Stomach (tissue), 8 donors: ENCODE measurements at regions not wholly inside any gene's neighbourhood (a gene's known extent, or its start where the extent isn't known, plus 50 kb on each side); places are given as distances from the start of the nearest gene placed in this dataset.

Experiments used
- DNase-seq, 2 donors: peaks; one replicate each; pipeline versions ENCODE4 v3.0.0 to v3.0.0-alpha.2; 2013 to 2019
- H3K27ac ChIP-seq, 5 donors: fragments of 200-600 bp in 4 of 5; sonication (generic) in 4 of 5; one replicate each; pipeline ENCODE4 v1.5.1; 2013 to 2019; ENCODE audit warnings: mild to moderate bottlenecking in 1 of 5, moderate library complexity in 1 of 5
- H3K27me3 ChIP-seq, 3 donors: fragments of 200-600 bp; sonication (generic); one replicate each; pipeline ENCODE4 v1.5.1; 2017 to 2019; ENCODE audit warnings: mixed run types in 1 of 3
- H3K36me3 ChIP-seq, 4 donors: fragments of 200-600 bp; sonication (generic); 1 replicate in 3 of 4; 2 replicates in 1 of 4; pipeline ENCODE4 v1.5.1; 2016 to 2019
- H3K4me1 ChIP-seq, 4 donors: fragments of 200-600 bp; sonication (generic); one replicate each; pipeline ENCODE4 v1.5.1; 2016 to 2019
- H3K4me3 ChIP-seq, 4 donors: fragments of 200-600 bp; sonication (generic) in 3 of 4; one replicate each; pipeline ENCODE4 v1.5.1; 2016 to 2019; ENCODE audit warnings: mild to moderate bottlenecking in 1 of 4
- H3K9me3 ChIP-seq, 4 donors: fragments of 200-600 bp; sonication (generic); one replicate each; pipeline ENCODE4 v1.5.1; 2016 to 2019
- CTCF ChIP-seq, 7 experiments: fragments of 450-650 bp in 4 of 7; fragments of 200-600 bp in 3 of 7; sonication (generic) in 3 of 7; IDR thresholded peaks; one replicate each; pipeline ENCODE4 v1.5.1; 2016 to 2019; ENCODE audit warnings: antibody characterized with exemption in 7 of 7, control low read depth in 2 of 7, mild to moderate bottlenecking in 1 of 7
- EP300 ChIP-seq: sonication (generic); formaldehyde crosslinking; IDR thresholded peaks from one replicate; pipeline ENCODE4 v1.6.1; 2017; ENCODE audit warnings: antibody characterized with exemption
- POLR2A ChIP-seq, 4 donors: fragments of 450-650 bp; IDR thresholded peaks; one replicate each; pipeline ENCODE4 v1.6.1; 2016; ENCODE audit warnings: antibody characterized with exemption in 4 of 4, control low read depth in 2 of 4, mild to moderate bottlenecking in 1 of 4, moderate library complexity in 1 of 4
- POLR2AphosphoS5 ChIP-seq, 3 donors: sonication (generic); formaldehyde crosslinking; IDR thresholded peaks; one replicate each; pipeline ENCODE4 v1.6.1; 2016; ENCODE audit warnings: antibody characterized with exemption in 3 of 3
- WGBS, 5 donors: extraction: QIAGEN DNeasy Blood & Tissue Kit in 3 of 5; methylation state at CpG; one replicate each; pipeline versions ENCODE4 v1.1.5 to v1.1.7; 2013 to 2018; 5-methylcytosine and 5-hydroxymethylcytosine counted together
- intact Hi-C: fragments of 100-400 bp; cut with DNase I; formaldehyde crosslinking; loops from one replicate; pipeline ENCODE4 v1.15.1; 2023; ENCODE audit warnings: low total_unique reads
- donor health status: healthy with polysubstance abuse.
- donor health status: Bipolar disorder and iron deficiency.
- donor health status: healthy.

DNA sequence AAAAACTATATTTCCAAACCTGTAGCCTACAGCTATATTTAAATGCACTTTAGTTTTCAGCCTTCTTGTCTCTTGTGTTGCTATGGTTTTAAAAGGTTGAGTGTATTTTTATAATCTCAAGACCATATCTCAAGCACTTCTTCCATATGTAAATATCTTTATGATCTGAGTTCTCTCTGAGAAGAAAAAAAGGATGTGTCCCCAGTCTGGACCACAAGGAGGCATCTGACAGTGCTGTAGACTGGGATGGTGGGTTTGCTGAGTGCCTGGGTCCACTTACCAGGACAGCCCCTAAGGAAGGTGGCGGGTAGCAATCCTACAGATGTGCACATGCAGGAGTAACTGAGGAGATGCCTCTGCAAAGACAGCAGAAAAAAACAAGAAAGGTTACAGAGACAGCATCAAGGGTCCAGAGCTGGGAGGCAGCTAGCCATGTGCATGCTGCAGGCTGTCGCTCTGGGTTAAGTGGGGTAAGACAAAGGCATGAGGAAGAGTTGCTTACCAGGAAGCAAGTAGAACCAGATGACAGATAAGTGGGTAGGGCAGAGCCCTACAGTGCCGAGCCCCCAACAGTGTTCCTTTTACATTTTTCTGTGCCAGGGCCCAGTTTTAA is 70.6 kb upstream of the SNRK start:
- Histone ChIP-seq H3K4me3 (no peak overlapping the region), H3K27ac (no peak overlapping the region), H3K27me3 (no peaks in the 10 kb centered on the region), H3K9me3 (no peaks in the 10 kb centered on the region), H3K4me1 (no peaks in the 10 kb centered on the region), H3K36me3 (no peaks in the 10 kb centered on the region)
- 75 to 84% (median 79%) methylated on average over 3 of the region's 3 CpGs for WGBS, 5 donors
- no peak for TF ChIP-seq POLR2A (IDR thresholded peaks at IDR 0.05)
- no peak for DNase-seq
- intact Hi-C loops: no loop called here

GRCh38 chr3:43215138-43215537 is 71.2 kb upstream of the SNRK start:
- no peak for DNase-seq
- WGBS, 5 donors: 88 to 95% (median 92%) methylated on average over 3 of the region's 3 CpGs
- H3K4me3 ChIP-seq: no peak overlapping the region
- no peaks in the 10 kb centered on the region for H3K27me3 ChIP-seq
- no peak for TF ChIP-seq EP300
- no peak for TF ChIP-seq POLR2A (IDR thresholded peaks at IDR 0.05)
- TF ChIP-seq POLR2AphosphoS5 (IDR thresholded peaks at IDR 0.05): no peak
- TF ChIP-seq CTCF (IDR thresholded peaks at IDR 0.05): no peak
- H3K27ac ChIP-seq: no peak overlapping the region
- H3K9me3 ChIP-seq: no peaks in the 10 kb centered on the region
- H3K4me1 ChIP-seq: no peaks in the 10 kb centered on the region
- no peaks in the 10 kb centered on the region for H3K36me3 ChIP-seq
- intact Hi-C loops: no loop called here

GRCh38 chr3:43214616-43215015 is 71.7 kb upstream of the SNRK start:
- peak in 1 of 2 donors; percentile 16 for DNase-seq
- no peak overlapping the region for H3K27ac ChIP-seq
- intact Hi-C loops: no loop called here
- no peaks in the 10 kb centered on the region for H3K9me3 ChIP-seq
- H3K27me3 ChIP-seq: no peaks in the 10 kb centered on the region
- TF ChIP-seq POLR2AphosphoS5 (IDR thresholded peaks at IDR 0.05) (no peak), CTCF (IDR thresholded peaks at IDR 0.05) (no peak), POLR2A (IDR thresholded peaks at IDR 0.05) (no peak), EP300 (no peak)
- no peaks in the 10 kb centered on the region for H3K36me3 ChIP-seq
- H3K4me3 ChIP-seq: no peak overlapping the region
- 71 to 89% (median 74%) methylated on average over 4 of the region's 4 CpGs for WGBS, 5 donors
- no peaks in the 10 kb centered on the region for H3K4me1 ChIP-seq

- peak in 1 of 2 donors; percentile 39 for DNase-seq
- 41 to 71% (median 65%) methylated on average over 1 of the region's 1 CpG for WGBS, 5 donors
- Histone ChIP-seq H3K36me3 (no peaks in the 10 kb centered on the region), H3K4me1 (no peaks in the 10 kb centered on the region), H3K4me3 (no peak overlapping the region), H3K27ac (no peak overlapping the region), H3K9me3 (no peaks in the 10 kb centered on the region), H3K27me3 (no peaks in the 10 kb centered on the region)
- intact Hi-C loops: no loop called here
- no peak for TF ChIP-seq CTCF (IDR thresholded peaks at IDR 0.05)
- no peak for TF ChIP-seq EP300
Observed at GRCh38 chr3:43213631-43214030, 72.7 kb upstream of the SNRK start.

GRCh38 chr3:43212914-43213611 is 73.3 kb upstream of the SNRK start:
- no peak overlapping the region for H3K27ac ChIP-seq

More at GRCh38 chr3:43212914-43213611, 73.3 kb upstream of the SNRK start:
- Histone ChIP-seq H3K9me3 (no peaks in the 10 kb centered on the region), H3K4me1 (no peaks in the 10 kb centered on the region), H3K36me3 (no peaks in the 10 kb centered on the region), H3K27me3 (no peaks in the 10 kb centered on the region), H3K4me3 (no peak overlapping the region)
- intact Hi-C loops: no loop called here
- no peak for DNase-seq
- TF ChIP-seq CTCF (IDR thresholded peaks at IDR 0.05) (no peak), POLR2A (IDR thresholded peaks at IDR 0.05) (no peak), EP300 (no peak)
- 82 to 89% (median 84%) methylated on average over 8 of the region's 8 CpGs for WGBS, 5 donors
